DMS79 treated with DMSO at 0.1 percent for 48 hours (cell line): ENCODE measurements at regions not wholly inside any gene's neighbourhood (a gene's known extent, or its start where the extent isn't known, plus 50 kb on each side); places are given as distances from the start of the nearest gene placed in this dataset.
A peak's percentile ranks its signal among the peaks of the same experiment; 100 is the strongest.

Experiments used
- DNase-seq: peaks from one replicate; lab custom pipeline; 2025; lab: John Stamatoyannopoulos, UW

- no peak for DNase-seq
Measured at GRCh38 chr6:23370051-23370450, 756.0 kb upstream of the NRSN1 start.

- DNase-seq: no peak
Measured at GRCh38 chr6:23371132-23371915, 754.7 kb upstream of the NRSN1 start.

GRCh38 chr6:23377830-23378229 lies 748.2 kb upstream of the NRSN1 start:
- no peak for DNase-seq

GRCh38 chr6:23380465-23380864 lies 745.5 kb upstream of the NRSN1 start:
- DNase-seq: no peak

- DNase-seq: no peak
Measured at GRCh38 chr6:23388086-23388783, 737.8 kb upstream of the NRSN1 start.

- DNase-seq: no peak
Measured at GRCh38 chr6:23389386-23389785, 736.6 kb upstream of the NRSN1 start.

GRCh38 chr6:23390221-23390620 lies 735.8 kb upstream of the NRSN1 start:
- peak; percentile 7 for DNase-seq

GRCh38 chr6:23394681-23395080 lies 731.3 kb upstream of the NRSN1 start:
- DNase-seq: no peak

GRCh38 chr6:23395381-23395780 lies 730.6 kb upstream of the NRSN1 start:
- no peak for DNase-seq

- no peak for DNase-seq
Measured at GRCh38 chr6:23396949-23397348, 729.1 kb upstream of the NRSN1 start.

GRCh38 chr6:23403460-23403859 lies 722.6 kb upstream of the NRSN1 start:
- no peak for DNase-seq

- DNase-seq: no peak
Measured at GRCh38 chr6:23409531-23409930, 716.5 kb upstream of the NRSN1 start.

GRCh38 chr6:23410439-23410838 lies 715.6 kb upstream of the NRSN1 start:
- no peak for DNase-seq

- no peak for DNase-seq
Measured at GRCh38 chr6:23412770-23413169, 713.2 kb upstream of the NRSN1 start.

- no peak for DNase-seq
Measured at GRCh38 chr6:23413327-23414050, 712.5 kb upstream of the NRSN1 start.

- DNase-seq: no peak
Measured at GRCh38 chr6:23414051-23414445, 712.0 kb upstream of the NRSN1 start.

GRCh38 chr6:23414922-23415321 lies 711.1 kb upstream of the NRSN1 start:
- DNase-seq: no peak

GRCh38 chr6:23415819-23416427 lies 710.1 kb upstream of the NRSN1 start:
- DNase-seq: no peak

GRCh38 chr6:23417133-23417532 lies 708.9 kb upstream of the NRSN1 start:
- DNase-seq: no peak

GRCh38 chr6:23418095-23418494 lies 707.9 kb upstream of the NRSN1 start:
- no peak for DNase-seq

GRCh38 chr6:23419046-23419445 lies 707.0 kb upstream of the NRSN1 start:
- no peak for DNase-seq

GRCh38 chr6:23420659-23421350 lies 705.2 kb upstream of the NRSN1 start:
- no peak for DNase-seq
